IMR-90 (cell line): ENCODE measurements at regions not wholly inside any gene's neighbourhood (a gene's known extent, or its start where the extent isn't known, plus 50 kb on each side); places are given as distances from the start of the nearest gene placed in this dataset.

ENCODE experiments used
- ATAC-seq: fragments of 200-7000 bp; cut with Tn5 transposase; 2 replicates; pipeline ENCODE4 v1.9.1; 2020; ENCODE audit warnings: low read depth, mild to moderate bottlenecking, moderate library complexity
- BruUV-seq: library from RNA; stranded (reverse); fragments of 400-500 nt; replicated peaks from 2 replicates; lab custom pipeline; 2021; lab: Mats Ljungman, UMichigan
- CTCF ChIA-PET: fragments of 300-600 bp; formaldehyde crosslinking; extraction: SDS; loops from one replicate; lab custom pipeline; 2021; ENCODE audit warnings: antibody characterized with exemption; lab: Yijun Ruan, JAX
- POLR2A ChIA-PET: fragments of 300-600 bp; sonication (Branson Sonifier 250); formaldehyde crosslinking; loops from one replicate; lab custom pipeline; 2022; ENCODE audit warnings: antibody characterized with exemption; ENCODE audit not compliant: unreplicated experiment; lab: Charles Lee
- DNase-seq: peaks from one replicate; pipeline ENCODE4 v3.0.0; 2013
- H2AFZ ChIP-seq: replicated peaks from 2 replicates; pipeline ENCODE3; 2013; ENCODE audit warnings: low read length, mild to moderate bottlenecking; ENCODE audit not compliant: poor library complexity
- H2AK5ac ChIP-seq: 2 replicates; pipeline ENCODE4 v1.6.1; 2013; ENCODE audit warnings: low read depth, low read length, inconsistent platforms
- H2AK9ac ChIP-seq: replicated peaks from 2 replicates; pipeline ENCODE3; 2013; ENCODE audit warnings: mild to moderate bottlenecking, low read depth, low read length, moderate library complexity; ENCODE audit not compliant: poor library complexity
- H2BK120ac ChIP-seq: 2 replicates; pipeline ENCODE4 v1.6.1; 2013; ENCODE audit warnings: low read depth, low read length, inconsistent platforms
- H2BK15ac ChIP-seq: 3 replicates; pipeline ENCODE4 v1.6.1; 2013; ENCODE audit warnings: low read depth, low read length, inconsistent platforms
- H2BK20ac ChIP-seq: 2 replicates; pipeline ENCODE4 v1.6.1; 2013; ENCODE audit warnings: low read depth, mild to moderate bottlenecking, inconsistent platforms, low read length, moderate library complexity
- H2BK5ac ChIP-seq: 2 replicates; pipeline ENCODE4 v1.6.1; 2013; ENCODE audit warnings: mild to moderate bottlenecking, low read depth, low read length, inconsistent platforms; ENCODE audit not compliant: poor library complexity, severe bottlenecking
- H3K14ac ChIP-seq: replicated peaks from 2 replicates; pipeline ENCODE4 v1.6.1; 2013; ENCODE audit warnings: low read depth, low read length, inconsistent platforms
- H3K18ac ChIP-seq: 2 replicates; pipeline ENCODE4 v1.6.1; 2013; ENCODE audit warnings: low read depth, low read length, control low read depth
- H3K23ac ChIP-seq: 2 replicates; pipeline ENCODE4 v1.6.1; 2013; ENCODE audit warnings: low read depth, low read length, inconsistent platforms
- H3K27ac ChIP-seq: 2 replicates; pipeline ENCODE4 v1.5.1; 2013; ENCODE audit warnings: mild to moderate bottlenecking, control low read depth, low read length; ENCODE audit not compliant: insufficient read depth
- H3K27me3 ChIP-seq: 2 replicates; pipeline ENCODE4 v1.6.1; 2013; ENCODE audit warnings: low read length; ENCODE audit not compliant: control insufficient read depth, insufficient read depth
- H3K36me3 ChIP-seq: 2 replicates; pipeline ENCODE4 v1.6.1; 2013; ENCODE audit warnings: low read length, mixed read lengths; ENCODE audit not compliant: control insufficient read depth, insufficient read depth
- H3K4ac ChIP-seq: 2 replicates; pipeline ENCODE4 v1.6.1; 2013; ENCODE audit warnings: low read depth, low read length, inconsistent platforms
- H3K4me1 ChIP-seq: 2 replicates; pipeline ENCODE4 v1.6.1; 2013; ENCODE audit warnings: low read length, mixed read lengths; ENCODE audit not compliant: control insufficient read depth, insufficient read depth
- H3K4me2 ChIP-seq: 2 replicates; pipeline ENCODE4 v1.6.1; 2013; ENCODE audit warnings: low read depth, mild to moderate bottlenecking, control low read depth, low read length, moderate library complexity
- H3K4me3 ChIP-seq: 2 replicates; pipeline ENCODE4 v1.5.1; 2013; ENCODE audit warnings: low read depth, mild to moderate bottlenecking, control low read depth, low read length, moderate library complexity; ENCODE audit not compliant: insufficient read depth
- H3K56ac ChIP-seq: 2 replicates; pipeline ENCODE4 v1.6.1; 2013; ENCODE audit warnings: low read length, inconsistent platforms; ENCODE audit not compliant: insufficient read depth; ENCODE audit errors: extremely low read depth
- H3K79me1 ChIP-seq, 2 experiments: 2 replicates each; pipeline ENCODE4 v1.6.1; 2013; ENCODE audit warnings: low read length in 2 of 2, inconsistent platforms in 1 of 2, low read depth in 1 of 2
- H3K9ac ChIP-seq: 2 replicates; pipeline ENCODE4 v1.6.1; 2013; ENCODE audit warnings: low read depth, low read length, control low read depth
- H3K9me1 ChIP-seq: 2 replicates; pipeline ENCODE4 v1.6.1; 2013; ENCODE audit warnings: low read length, inconsistent platforms; ENCODE audit not compliant: insufficient read depth
- H3K9me3 ChIP-seq: 2 replicates; pipeline ENCODE4 v1.6.1; 2013; ENCODE audit warnings: low read length; ENCODE audit not compliant: control insufficient read depth, insufficient read depth
- H4K20me1 ChIP-seq: 2 replicates; pipeline ENCODE4 v1.6.1; 2013; ENCODE audit warnings: low read length, inconsistent platforms; ENCODE audit not compliant: insufficient read depth
- H4K5ac ChIP-seq: 2 replicates; pipeline ENCODE4 v1.6.1; 2013; ENCODE audit warnings: mild to moderate bottlenecking, low read depth, low read length, control low read depth
- H4K8ac ChIP-seq, 2 experiments: 2 replicates each; pipeline ENCODE4 v1.6.1; 2013; ENCODE audit warnings: low read depth in 2 of 2, low read length in 2 of 2, control low read depth in 1 of 2, inconsistent platforms in 1 of 2
- H4K91ac ChIP-seq: 2 replicates; pipeline ENCODE4 v1.6.1; 2013; ENCODE audit warnings: low read depth, low read length, inconsistent platforms; ENCODE audit not compliant: insufficient read depth
- CEBPB ChIP-seq: IDR thresholded peaks from 2 replicates; pipeline ENCODE4 v1.6.1; 2012; ENCODE audit warnings: low read depth, low read length, improper control_type of control experiment
- ELK1 ChIP-seq: fragments of 150-350 bp; IDR thresholded peaks from 2 replicates; pipeline ENCODE4 v1.6.1; 2016; ENCODE audit warnings: low read depth, mild to moderate bottlenecking, low read length, moderate library complexity, borderline replicate concordance
- MAZ ChIP-seq: IDR thresholded peaks from 2 replicates; pipeline ENCODE4 v1.6.1; 2012; ENCODE audit warnings: low read depth, mild to moderate bottlenecking, low read length, improper control_type of control experiment, moderate library complexity, borderline replicate concordance
- NFE2L2 ChIP-seq: fragments of 150-350 bp; IDR thresholded peaks from 2 replicates; pipeline ENCODE4 v1.6.1; 2016; ENCODE audit warnings: low read depth, mild to moderate bottlenecking, low read length
- POLR2A ChIP-seq: IDR thresholded peaks from 2 replicates; pipeline ENCODE4 v1.6.1; 2012; ENCODE audit warnings: mild to moderate bottlenecking, low read depth, low read length
- RAD21 ChIP-seq: IDR thresholded peaks from 2 replicates; pipeline ENCODE4 v1.6.1; 2012; ENCODE audit warnings: low read length, improper control_type of control experiment
- RCOR1 ChIP-seq: IDR thresholded peaks from 2 replicates; pipeline ENCODE4 v1.6.1; 2012; ENCODE audit warnings: mild to moderate bottlenecking, low read length, improper control_type of control experiment; ENCODE audit not compliant: insufficient replicate concordance
- RFX5 ChIP-seq: IDR thresholded peaks from 2 replicates; pipeline ENCODE4 v1.8.0; 2012; ENCODE audit warnings: low read depth, mild to moderate bottlenecking, low read length, moderate library complexity
- SMC3 ChIP-seq: fragments of 150-350 bp; IDR thresholded peaks from 2 replicates; pipeline ENCODE4 v1.6.1; 2016; ENCODE audit warnings: low read depth, mild to moderate bottlenecking, antibody characterized with exemption, low read length, moderate library complexity
- USF2 ChIP-seq: fragments of 150-350 bp; IDR thresholded peaks from 2 replicates; pipeline ENCODE4 v1.6.1; 2017; ENCODE audit warnings: mild to moderate bottlenecking, antibody characterized with exemption, low read length, low read depth
- WGBS, 2 experiments: methylation state at CpG; one replicate each; pipeline versions ENCODE4 v1.1.5 to v1.1.7; 2013; ENCODE audit warnings: missing lambda C conversion rate in 2 of 2; ENCODE audit not compliant: insufficient read length in 1 of 2; ENCODE audit errors: extremely low coverage in 2 of 2; 5-methylcytosine and 5-hydroxymethylcytosine counted together
- dilution Hi-C: fragments of 300-500 bp; cut with HindIII; formaldehyde crosslinking; loops from one replicate; pipeline ENCODE4 v1.14.3; 2018; ENCODE audit warnings: low sequenced_read_pairs; ENCODE audit not compliant: unreplicated experiment
- in situ Hi-C: fragments of 300-500 bp; cut with MboI; formaldehyde crosslinking; loops from 3 replicates; pipeline ENCODE4 v1.14.3; 2019; ENCODE audit warnings: low sequenced_read_pairs, inconsistent platforms, mixed read lengths
- intact Hi-C: fragments of 100-400 bp; cut with micrococcal nuclease; formaldehyde crosslinking; loops from 2 replicates; pipeline ENCODE4 v1.10.0; 2022

GRCh38 chr2:47626664-47627063, 55.9 kb upstream of the KCNK12 start:
- Histone ChIP-seq H2AFZ (no peak overlapping the region), H2BK15ac (no peak overlapping the region), H2AK5ac (no peak overlapping the region), H3K23ac (no peak overlapping the region), H4K91ac (no peak overlapping the region), H2BK120ac (no peak overlapping the region), H3K4me3 (no peak overlapping the region), H4K5ac (no peak overlapping the region), H3K79me1 (no peaks in the 10 kb centered on the region), H2BK5ac (no peak overlapping the region), H4K8ac (no peak overlapping the region), H3K56ac (no peak overlapping the region), H3K9me1 (no peaks in the 10 kb centered on the region), H3K9ac (no peak overlapping the region), H3K9me3 (no peaks in the 10 kb centered on the region), H4K20me1 (no peaks in the 10 kb centered on the region), H3K27me3 (peaks cover 4% of the 10 kb centered on the region), H3K27ac (no peak overlapping the region), H3K36me3 (no peaks in the 10 kb centered on the region), H3K14ac (no peak overlapping the region), H2AK9ac (no peak overlapping the region), H3K4me2 (no peak overlapping the region), H2BK20ac (no peak overlapping the region), H3K4me1 (peaks cover under 1% of the 10 kb centered on the region; the same call in 1 of the 2 replicates), H3K4ac (no peak overlapping the region), H3K18ac (no peak overlapping the region)
- in situ Hi-C loops: no loop called here
- intact Hi-C loops: no loop called here
- DNase-seq: no peak
- no TSS peak for BruUV-seq
- WGBS, 2 experiments: no CpG with 5 or more reads among the region's 5 CpGs
- TF ChIP-seq RCOR1: no peak
- TF ChIP-seq ELK1: no peak
- no peak for TF ChIP-seq USF2
- no peak for TF ChIP-seq MAZ
- TF ChIP-seq POLR2A: no peak
- no peak for TF ChIP-seq NFE2L2
- no peak for TF ChIP-seq SMC3
- TF ChIP-seq RAD21: no peak
- no peak for TF ChIP-seq RFX5
- TF ChIP-seq CEBPB: no peak
- no peak for ATAC-seq
- ChIA-PET POLR2A (no interaction called here), CTCF (interaction anchor here (0.6 kb wide), 1 partner anchor 39 kb away, joined by 5 read pairs; no protein-coding TSS in a partner anchor)
- dilution Hi-C loops: no loop called here
